T47D (cell line): ENCODE measurements at regions not wholly inside any gene's neighbourhood (a gene's known extent, or its start where the extent isn't known, plus 50 kb on each side); places are given as distances from the start of the nearest gene placed in this dataset.

ENCODE experiments used
- DNase-seq, 2 experiments: peaks; one replicate each; pipeline versions ENCODE4 v3.0.0 to v3.0.0-alpha.2; 2011 to 2012; ENCODE audit warnings: low read depth in 1 of 2, low spot score in 1 of 2
- JUND ChIP-seq: IDR thresholded peaks from 2 replicates; pipeline ENCODE4 v1.6.1; 2012; ENCODE audit warnings: low read depth
- in situ Hi-C: cut with HindIII; loops from 2 replicates; pipeline ENCODE4 v1.10.0; 2016; ENCODE audit warnings: low sequenced_read_pairs, low pct_unique_long_range_greater_than_20kb

GRCh38 chr13:24071423-24072075 is 89.0 kb upstream of the SPATA13 start:
- in situ Hi-C loops: no loop called here
- no peak for DNase-seq
- TF ChIP-seq JUND: no peak

- no peak for DNase-seq
- no peak for TF ChIP-seq JUND
- in situ Hi-C loops: no loop called here
Measured at GRCh38 chr13:24073657-24074056, 86.9 kb upstream of the SPATA13 start.

- in situ Hi-C loops: no loop called here
- no peak for TF ChIP-seq JUND
- peak in 1 of 2 experiments; percentile 46 for DNase-seq
Measured at GRCh38 chr13:24074678-24075077, 85.8 kb upstream of the SPATA13 start.

GRCh38 chr13:24075137-24075975 is 85.2 kb upstream of the SPATA13 start:
- no peak for DNase-seq
- no peak for TF ChIP-seq JUND

GRCh38 chr13:24076109-24076508 is 84.4 kb upstream of the SPATA13 start:
- in situ Hi-C loops: no loop called here
- TF ChIP-seq JUND: no peak
- no peak for DNase-seq

More at GRCh38 chr13:24075137-24075975, 85.2 kb upstream of the SPATA13 start:
- in situ Hi-C loops: no loop called here

- TF ChIP-seq JUND: no peak
- in situ Hi-C loops: no loop called here
- DNase-seq: no peak
Measured at GRCh38 chr13:24076636-24077035, 83.9 kb upstream of the SPATA13 start.

- DNase-seq: no peak
- in situ Hi-C loops: no loop called here
- TF ChIP-seq JUND: no peak
Measured at GRCh38 chr13:24080134-24080533, 80.4 kb upstream of the SPATA13 start.

GRCh38 chr13:24081387-24081786 is 79.1 kb upstream of the SPATA13 start:
- in situ Hi-C loops: no loop called here
- DNase-seq: no peak
- no peak for TF ChIP-seq JUND

- in situ Hi-C loops: no loop called here
- no peak for TF ChIP-seq JUND
- no peak for DNase-seq
Measured at GRCh38 chr13:24083141-24083540, 77.4 kb upstream of the SPATA13 start.

GRCh38 chr13:24083722-24084421 is 76.6 kb upstream of the SPATA13 start:
- no peak for DNase-seq
- in situ Hi-C loops: no loop called here
- no peak for TF ChIP-seq JUND

GRCh38 chr13:24085662-24086061 is 74.9 kb upstream of the SPATA13 start:
- no peak for TF ChIP-seq JUND
- DNase-seq: peak in 1 of 2 experiments; percentile 7
- in situ Hi-C loops: no loop called here

GRCh38 chr13:24086642-24087041 is 73.9 kb upstream of the SPATA13 start:
- in situ Hi-C loops: no loop called here
- no peak for TF ChIP-seq JUND
- DNase-seq: no peak
